Right lobe of liver (tissue), 4 donors: ENCODE measurements at regions not wholly inside any gene's neighbourhood (a gene's known extent, or its start where the extent isn't known, plus 50 kb on each side); places are given as distances from the start of the nearest gene placed in this dataset.

Experiments used
- CTCF ChIP-seq, 4 donors: fragments of 200-600 bp in 3 of 4; fragments of 450-650 bp in 1 of 4; IDR thresholded peaks; one replicate each; pipeline versions ENCODE4 v1.5.1 to v1.8.0; 2016 to 2022; ENCODE audit warnings: antibody characterized with exemption in 4 of 4, mild to moderate bottlenecking in 2 of 4
- POLR2A ChIP-seq: fragments of 450-650 bp; IDR thresholded peaks from one replicate; pipeline ENCODE4 v1.6.1; 2017; ENCODE audit warnings: antibody characterized with exemption, mild to moderate bottlenecking
- donor health status: DM: no; HTN: no; CAD: no.
- donor health status: DM: no; HTN: no; CAD: no.
- donor health status: DM: no; HTN: yes; CAD: no.

- TF ChIP-seq POLR2A: no peak
- no peak for TF ChIP-seq CTCF (IDR thresholded peaks at IDR 0.05)
Measured at GRCh38 chr2:83874066-83874465, 585.0 kb downstream of the SUCLG1 start.
